HUES6 (cell line): ENCODE measurements at regions not wholly inside any gene's neighbourhood (a gene's known extent, or its start where the extent isn't known, plus 50 kb on each side); places are given as distances from the start of the nearest gene placed in this dataset.
"Not testable (repeated sequence)": the region's sequence is repeated elsewhere in the genome, so short reads cannot be mapped to it uniquely, and the experiment has no call there.

Experiments used
- H3K27ac ChIP-seq: 2 replicates; pipeline ENCODE4 v1.7.0; 2013; ENCODE audit warnings: low read depth, mild to moderate bottlenecking, low read length, inconsistent platforms
- H3K27me3 ChIP-seq: 2 replicates; pipeline ENCODE4 v1.6.1; 2013; ENCODE audit warnings: low read length; ENCODE audit not compliant: control insufficient read depth, insufficient read depth
- H3K36me3 ChIP-seq: 2 replicates; pipeline ENCODE4 v1.6.1; 2013; ENCODE audit warnings: low read length; ENCODE audit not compliant: control insufficient read depth, insufficient read depth
- H3K4me1 ChIP-seq: 2 replicates; pipeline ENCODE4 v1.6.1; 2013; ENCODE audit warnings: low read length; ENCODE audit not compliant: control insufficient read depth, insufficient read depth
- H3K4me3 ChIP-seq: 2 replicates; pipeline ENCODE4 v1.5.1; 2013; ENCODE audit warnings: low read depth, low read length
- H3K9ac ChIP-seq: one replicate; pipeline ENCODE4 v1.6.1; 2013; ENCODE audit warnings: mild to moderate bottlenecking, low read length
- H3K9me3 ChIP-seq: 2 replicates; pipeline ENCODE4 v1.6.1; 2013; ENCODE audit warnings: low read depth, low read length; ENCODE audit not compliant: control insufficient read depth, insufficient read depth

GRCh38 chr6:74468552-74468951 is 737.3 kb downstream of the COL12A1 start:
- not testable (repeated sequence) for H3K4me3 ChIP-seq, H3K36me3 ChIP-seq, H3K9ac ChIP-seq, H3K4me1 ChIP-seq, H3K9me3 ChIP-seq, H3K27me3 ChIP-seq, H3K27ac ChIP-seq

GRCh38 chr6:74467533-74468215 is 738.2 kb downstream of the COL12A1 start:
- Histone ChIP-seq H3K9me3 (no peaks in the 10 kb centered on the region), H3K27ac (no peak overlapping the region), H3K36me3 (no peaks in the 10 kb centered on the region), H3K4me3 (no peak overlapping the region), H3K4me1 (peaks cover 5% of the 10 kb centered on the region; the same call in 1 of the 2 replicates), H3K9ac (no peak overlapping the region), H3K27me3 (no peaks in the 10 kb centered on the region)

GRCh38 chr6:74466572-74466971 is 739.3 kb downstream of the COL12A1 start:
- Histone ChIP-seq H3K9ac (no peak overlapping the region), H3K36me3 (no peaks in the 10 kb centered on the region), H3K9me3 (no peaks in the 10 kb centered on the region), H3K4me1 (peaks cover 5% of the 10 kb centered on the region; the same call in 1 of the 2 replicates), H3K4me3 (no peak overlapping the region), H3K27me3 (no peaks in the 10 kb centered on the region), H3K27ac (no peak overlapping the region)

GRCh38 chr6:74459260-74459659 is 746.6 kb downstream of the COL12A1 start:
- Histone ChIP-seq H3K27ac (no peak overlapping the region), H3K27me3 (no peaks in the 10 kb centered on the region), H3K4me1 (no peaks in the 10 kb centered on the region), H3K9ac (no peak overlapping the region), H3K9me3 (no peaks in the 10 kb centered on the region), H3K4me3 (no peak overlapping the region), H3K36me3 (no peaks in the 10 kb centered on the region)

GRCh38 chr6:74458536-74458935 is 747.3 kb downstream of the COL12A1 start:
- H3K4me1 ChIP-seq: no peaks in the 10 kb centered on the region
- H3K9me3 ChIP-seq: no peaks in the 10 kb centered on the region
- no peak overlapping the region for H3K4me3 ChIP-seq
- H3K9ac ChIP-seq: no peak overlapping the region
- no peak overlapping the region for H3K27ac ChIP-seq
- 0 out of 2 replicates have a peak, but pooled peaks cover 3% of the 10 kb centered on the region for H3K27me3 ChIP-seq
- no peaks in the 10 kb centered on the region for H3K36me3 ChIP-seq

GRCh38 chr6:74455786-74456185 is 750.1 kb downstream of the COL12A1 start:
- no peaks in the 10 kb centered on the region for H3K36me3 ChIP-seq
- H3K27me3 ChIP-seq: 0 out of 2 replicates have a peak, but pooled peaks cover 3% of the 10 kb centered on the region
- H3K27ac ChIP-seq: no peak overlapping the region
- H3K4me1 ChIP-seq: no peaks in the 10 kb centered on the region
- H3K4me3 ChIP-seq: no peak overlapping the region
- H3K9me3 ChIP-seq: no peaks in the 10 kb centered on the region
- no peak overlapping the region for H3K9ac ChIP-seq

- no peaks in the 10 kb centered on the region for H3K9me3 ChIP-seq
- H3K4me1 ChIP-seq: no peaks in the 10 kb centered on the region
- no peak overlapping the region for H3K9ac ChIP-seq
- 0 out of 2 replicates have a peak, but pooled peaks cover 3% of the 10 kb centered on the region for H3K27me3 ChIP-seq
- no peak overlapping the region for H3K4me3 ChIP-seq
- H3K27ac ChIP-seq: no peak overlapping the region
- no peaks in the 10 kb centered on the region for H3K36me3 ChIP-seq
These were observed 753.9 kb downstream of the COL12A1 start for GRCh38 chr6:74451953-74452352.

- H3K9ac ChIP-seq: no peak overlapping the region
- H3K36me3 ChIP-seq: no peaks in the 10 kb centered on the region
- H3K4me1 ChIP-seq: no peaks in the 10 kb centered on the region
- no peaks in the 10 kb centered on the region for H3K9me3 ChIP-seq
- H3K27me3 ChIP-seq: 0 out of 2 replicates have a peak, but pooled peaks cover under 1% of the 10 kb centered on the region
- H3K27ac ChIP-seq: no peak overlapping the region
- H3K4me3 ChIP-seq: no peak overlapping the region
These were observed 752.8 kb downstream of the CD109 start for GRCh38 chr6:74448850-74449249.

GRCh38 chr6:74447013-74447412 is 751.0 kb downstream of the CD109 start:
- no peak overlapping the region for H3K9ac ChIP-seq
- no peak overlapping the region for H3K4me3 ChIP-seq
- no peaks in the 10 kb centered on the region for H3K36me3 ChIP-seq
- H3K27me3 ChIP-seq: no peaks in the 10 kb centered on the region
- H3K27ac ChIP-seq: no peak overlapping the region
- no peaks in the 10 kb centered on the region for H3K9me3 ChIP-seq
- no peaks in the 10 kb centered on the region for H3K4me1 ChIP-seq

GRCh38 chr6:74439123-74439811 is 743.3 kb downstream of the CD109 start:
- Histone ChIP-seq H3K27me3 (no peaks in the 10 kb centered on the region), H3K9me3 (no peaks in the 10 kb centered on the region), H3K4me1 (no peaks in the 10 kb centered on the region), H3K27ac (no peak overlapping the region), H3K9ac (no peak overlapping the region), H3K36me3 (no peaks in the 10 kb centered on the region), H3K4me3 (no peak overlapping the region)

GRCh38 chr6:74438395-74438794 is 742.4 kb downstream of the CD109 start:
- not testable (repeated sequence) for H3K9me3 ChIP-seq, H3K27ac ChIP-seq, H3K4me1 ChIP-seq, H3K27me3 ChIP-seq, H3K9ac ChIP-seq, H3K36me3 ChIP-seq, H3K4me3 ChIP-seq
